Heart left ventricle (tissue), 16 donors: ENCODE measurements at regions not wholly inside any gene's neighbourhood (a gene's known extent, or its start where the extent isn't known, plus 50 kb on each side); places are given as distances from the start of the nearest gene placed in this dataset.

Experiments used
- ATAC-seq, 4 donors: fragments of 200-7000 bp; cut with Tn5 transposase; one replicate each; pipeline ENCODE4 v1.9.1; 2020 to 2022; ENCODE audit warnings: moderate library complexity in 4 of 4, mild to moderate bottlenecking in 3 of 4, moderate number of reproducible peaks in 1 of 4
- DNase-seq, 5 donors: peaks; one replicate each; pipeline ENCODE4 v3.0.0-alpha.2; 2020
- H3K27ac ChIP-seq, 12 donors: fragments of 200-600 bp; sonication (generic) in 4 of 12; one replicate each; pipeline versions ENCODE4 v1.5.0 to v1.8.0; 2016 to 2022; ENCODE audit warnings: mild to moderate bottlenecking in 2 of 12
- H3K27me3 ChIP-seq, 9 donors: fragments of 200-600 bp; sonication (generic) in 2 of 9; one replicate each; pipeline versions ENCODE4 v1.5.1 to v1.8.0; 2016 to 2022; ENCODE audit warnings: mild to moderate bottlenecking in 3 of 9
- H3K36me3 ChIP-seq, 9 donors: fragments of 200-600 bp; sonication (generic) in 2 of 9; one replicate each; pipeline versions ENCODE4 v1.5.0 to v1.8.0; 2018 to 2022; ENCODE audit warnings: mild to moderate bottlenecking in 2 of 9
- H3K4me1 ChIP-seq, 12 donors: fragments of 200-600 bp; sonication (generic) in 4 of 12; one replicate each; pipeline versions ENCODE4 v1.5.0 to v1.8.0; 2016 to 2022; ENCODE audit warnings: mild to moderate bottlenecking in 3 of 12
- H3K4me3 ChIP-seq, 12 donors: fragments of 200-600 bp; sonication (generic) in 4 of 12; one replicate each; pipeline versions ENCODE4 v1.5.0 to v1.8.0; 2017 to 2022; ENCODE audit warnings: mild to moderate bottlenecking in 9 of 12, moderate library complexity in 4 of 12
- H3K9me3 ChIP-seq, 12 donors: fragments of 200-600 bp; sonication (generic) in 4 of 12; one replicate each; pipeline versions ENCODE4 v1.5.0 to v1.8.0; 2016 to 2022; ENCODE audit warnings: mild to moderate bottlenecking in 1 of 12
- POLR2A ChIP-seq, 2 donors: fragments of 450-650 bp; IDR thresholded peaks; one replicate each; pipeline ENCODE4 v1.6.1; 2017; ENCODE audit warnings: antibody characterized with exemption in 2 of 2, mild to moderate bottlenecking in 2 of 2, moderate library complexity in 2 of 2
- WGBS, 4 donors: extraction: QIAGEN DNeasy Blood & Tissue Kit in 2 of 4; methylation state at CpG; one replicate each; pipeline versions ENCODE4 v1.1.5 to v1.1.7; 2013 to 2018; 5-methylcytosine and 5-hydroxymethylcytosine counted together
- intact Hi-C, 10 donors: fragments of 100-400 bp; cut with DNase I; formaldehyde crosslinking; loops; one replicate each; pipeline versions ENCODE4 v1.11.1 to v1.14.2; 2022
- TF ChIP-seq, protein P1 (sequence below), 12 donors: fragments of 200-600 bp; sonication (generic) in 4 of 12; IDR thresholded peaks; one replicate each; pipeline versions ENCODE4 v1.5.0 to v1.8.0; 2018 to 2022; ENCODE audit warnings: antibody characterized with exemption in 12 of 12, mild to moderate bottlenecking in 5 of 12
- donor health status: ischemic (EF 13 %, LVEDD 7.1; RV severe dilation, severe dysfunction).
- donor health status: healthy with polysubstance abuse.
- donor health status: DM: no; HTN: yes; CAD: no.
- donor health status: DM: no; HTN: no; CAD: no.
- donor health status: ischemic (EF 25% LVEDD 6.9; RV normal size, moderate dysfunction).
- donor health status: ischemic (EF 25% LVEDD 5.7; RV mildly dilated, moderate dysfunction).
- donor health status: healthy.
- donor health status: DM: yes; HTN: yes; CAD: no.
- donor health status: ischemic (EF 35%, LVEDD 5.7; RV mildly dilated, moderate dysfunction).
- donor health status: nonischemic (EF 11% LVEDD 7.7; RV severe dilation, severe dysfunction).
- donor health status: DM: yes; HTN: yes; CAD: no.
- donor health status: PGD.
- donor health status: ischemic (EF 29% LVEDD 5.4; RV normal size, mild dysfunction).
- donor health status: nonischemic (EF 23%, LVEDD 6.1; RV moderate dilation, normal function).

DNA sequence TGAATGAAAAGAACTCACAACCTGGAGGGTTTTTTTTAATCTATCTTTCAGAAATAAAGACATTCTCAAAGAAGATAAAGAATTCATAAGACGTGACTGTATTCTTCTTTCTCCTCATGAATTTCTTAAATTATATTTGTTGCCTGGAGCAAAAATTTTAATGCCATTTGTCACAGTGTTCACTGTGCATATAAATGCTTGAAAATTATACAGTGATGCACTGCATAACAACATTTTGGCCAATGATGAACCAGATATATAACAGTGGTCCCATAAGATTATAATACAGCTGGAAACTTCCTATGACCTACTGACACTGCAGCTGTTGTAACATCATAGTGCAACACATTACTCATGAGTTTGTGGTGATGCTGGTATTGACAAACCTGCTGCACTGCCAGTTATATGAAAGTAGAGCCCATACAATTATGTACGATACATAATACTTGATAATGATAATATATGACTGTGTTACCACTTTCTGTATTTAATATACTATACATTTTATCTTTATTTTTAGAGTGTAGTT is 67.3 kb downstream of the P2RY1 start:
- DNase-seq: no peak
- no peak for TF ChIP-seq POLR2A (IDR thresholded peaks at IDR 0.05)
- no peaks in the 10 kb centered on the region for H3K27me3 ChIP-seq
- 88 to 95% (median 93%) methylated on average over 2 of the region's 2 CpGs for WGBS, 4 donors
- intact Hi-C loops: no loop called here
- no peak overlapping the region for H3K27ac ChIP-seq
- no peaks in the 10 kb centered on the region for H3K36me3 ChIP-seq
- no peak overlapping the region for H3K4me3 ChIP-seq
- no peak for ATAC-seq
- H3K9me3 ChIP-seq: no peaks in the 10 kb centered on the region
- no peaks in the 10 kb centered on the region for H3K4me1 ChIP-seq

DNA sequence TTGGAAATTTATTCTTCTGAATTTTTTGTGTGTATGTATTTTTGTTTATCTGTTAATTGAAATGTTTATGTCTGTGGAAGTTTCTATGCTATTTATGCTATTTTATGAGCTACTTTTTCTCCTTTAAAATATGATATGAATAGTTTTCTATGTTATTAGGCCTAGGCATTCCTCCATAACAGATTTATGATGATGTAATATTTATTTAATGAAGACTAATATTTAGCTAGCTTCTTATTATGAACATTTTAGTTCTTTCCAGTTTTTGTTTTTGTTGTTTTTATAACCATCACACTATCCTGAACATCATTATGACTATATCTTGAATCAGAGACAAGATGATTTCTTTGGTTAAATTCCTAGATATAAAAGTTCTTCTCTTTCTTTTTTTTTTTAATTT is 70.7 kb downstream of the P2RY1 start:
- no peak for ATAC-seq
- intact Hi-C loops: loop anchor here in 1 of 10 donors (5.0 kb wide), 1 partner anchor 68 kb away; the partner anchor contains the start of gene P2RY1
- no peak for TF ChIP-seq POLR2A (IDR thresholded peaks at IDR 0.05)
- TF ChIP-seq, protein P1, sequence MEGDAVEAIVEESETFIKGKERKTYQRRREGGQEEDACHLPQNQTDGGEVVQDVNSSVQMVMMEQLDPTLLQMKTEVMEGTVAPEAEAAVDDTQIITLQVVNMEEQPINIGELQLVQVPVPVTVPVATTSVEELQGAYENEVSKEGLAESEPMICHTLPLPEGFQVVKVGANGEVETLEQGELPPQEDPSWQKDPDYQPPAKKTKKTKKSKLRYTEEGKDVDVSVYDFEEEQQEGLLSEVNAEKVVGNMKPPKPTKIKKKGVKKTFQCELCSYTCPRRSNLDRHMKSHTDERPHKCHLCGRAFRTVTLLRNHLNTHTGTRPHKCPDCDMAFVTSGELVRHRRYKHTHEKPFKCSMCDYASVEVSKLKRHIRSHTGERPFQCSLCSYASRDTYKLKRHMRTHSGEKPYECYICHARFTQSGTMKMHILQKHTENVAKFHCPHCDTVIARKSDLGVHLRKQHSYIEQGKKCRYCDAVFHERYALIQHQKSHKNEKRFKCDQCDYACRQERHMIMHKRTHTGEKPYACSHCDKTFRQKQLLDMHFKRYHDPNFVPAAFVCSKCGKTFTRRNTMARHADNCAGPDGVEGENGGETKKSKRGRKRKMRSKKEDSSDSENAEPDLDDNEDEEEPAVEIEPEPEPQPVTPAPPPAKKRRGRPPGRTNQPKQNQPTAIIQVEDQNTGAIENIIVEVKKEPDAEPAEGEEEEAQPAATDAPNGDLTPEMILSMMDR (IDR thresholded peaks at IDR 0.05): no peak
- Histone ChIP-seq H3K36me3 (no peaks in the 10 kb centered on the region), H3K4me3 (no peak overlapping the region), H3K9me3 (no peaks in the 10 kb centered on the region), H3K4me1 (peaks cover 0 to 9% (median 1%) of the 10 kb centered on the region in 12 donors), H3K27me3 (no peaks in the 10 kb centered on the region), H3K27ac (no peak overlapping the region)
- DNase-seq: no peak

DNA sequence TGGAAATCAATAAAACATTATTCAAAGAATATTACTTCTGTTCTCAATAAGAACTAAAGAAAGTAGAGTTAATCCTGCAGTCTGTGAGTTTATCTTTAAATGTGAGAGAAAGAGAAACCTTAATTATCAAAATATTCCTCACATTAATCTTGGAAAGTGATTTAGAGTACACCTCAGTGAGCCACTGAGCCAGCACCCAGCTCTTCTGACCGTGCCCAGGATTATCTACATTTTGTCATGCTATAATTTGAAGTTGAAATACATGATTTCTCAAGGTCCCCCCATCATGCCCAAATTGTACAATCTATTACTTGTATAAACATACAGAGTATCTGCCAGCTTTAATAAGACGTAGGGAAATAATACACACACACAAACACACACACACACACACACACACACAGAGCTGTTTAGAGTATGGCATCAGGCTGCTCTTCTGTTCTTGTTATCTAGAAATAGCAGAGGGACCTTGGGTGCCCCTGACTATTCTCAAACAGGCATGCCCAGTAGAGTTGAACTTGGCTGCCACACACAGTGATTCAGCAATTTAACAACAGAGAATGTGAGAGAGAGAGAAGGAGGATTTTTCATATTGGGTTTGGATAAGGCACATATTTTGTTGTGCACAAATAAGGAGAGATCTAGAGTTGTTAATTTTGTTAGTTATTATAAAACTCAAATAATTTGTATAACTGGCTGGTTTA is 74.4 kb downstream of the P2RY1 start:
- peak; percentile 96 to 99 (median 98) for ATAC-seq
- Histone ChIP-seq H3K27me3 (no peaks in the 10 kb centered on the region), H3K4me1 (peaks cover 0 to 11% (median 1%) of the 10 kb centered on the region in 12 donors), H3K9me3 (peaks cover 0 to 6% (median 0%) of the 10 kb centered on the region in 12 donors), H3K36me3 (no peaks in the 10 kb centered on the region), H3K4me3 (no peak overlapping the region), H3K27ac (peak overlapping the region in 7 of 12 donors; percentile 5 to 55 (median 38))
- TF ChIP-seq POLR2A (IDR thresholded peaks at IDR 0.05): no peak
- TF ChIP-seq, protein P1 (IDR thresholded peaks at IDR 0.05): no peak
- WGBS, 4 donors: 42 to 53% (median 46%) methylated on average over 2 of the region's 2 CpGs
- intact Hi-C loops: loop anchor here in 1 of 10 donors (5.0 kb wide), 1 partner anchor 72 kb away; the partner anchor contains the start of gene P2RY1
- peak in 4 of 5 donors; percentile 37 to 74 (median 51) for DNase-seq

DNA sequence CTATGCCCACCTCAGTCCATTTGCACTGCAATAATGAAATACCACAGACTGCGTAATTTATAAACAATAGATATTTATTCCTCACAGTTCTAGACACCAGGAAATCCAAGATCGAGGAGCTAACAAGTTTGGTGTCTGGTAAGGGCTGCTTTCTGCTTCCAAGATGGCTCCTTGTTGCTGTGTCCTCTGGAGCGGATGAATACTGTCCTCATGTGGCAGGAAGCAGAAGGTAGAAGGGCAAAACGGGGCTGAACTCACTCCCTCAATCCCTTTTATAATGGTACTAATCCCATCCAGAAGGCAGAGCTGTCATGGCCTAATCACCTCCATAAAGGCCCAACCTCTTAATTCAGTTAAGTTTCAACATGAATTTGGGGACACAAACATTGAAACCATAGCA is 75.3 kb downstream of the P2RY1 start:
- Histone ChIP-seq H3K36me3 (no peaks in the 10 kb centered on the region), H3K9me3 (peaks cover 0 to 6% (median 0%) of the 10 kb centered on the region in 12 donors), H3K4me3 (no peak overlapping the region), H3K4me1 (peaks cover 0 to 11% (median 1%) of the 10 kb centered on the region in 12 donors), H3K27me3 (no peaks in the 10 kb centered on the region), H3K27ac (peak overlapping the region in 6 of 12 donors; percentile 5 to 55 (median 28))
- ATAC-seq (peak in 3 of 4 donors; percentile 39 to 70 (median 47)), DNase-seq (no peak)
- no peak for TF ChIP-seq POLR2A (IDR thresholded peaks at IDR 0.05)
- TF ChIP-seq, protein P1 (IDR thresholded peaks at IDR 0.05): peak in 2 of 12 donors; percentile 12 to 22
- WGBS, 4 donors: 76 to 84% (median 79%) methylated on average over 4 of the region's 4 CpGs
- intact Hi-C loops: no loop called here
